Coronary artery (tissue), 2 donors: ENCODE measurements at regions not wholly inside any gene's neighbourhood (a gene's known extent, or its start where the extent isn't known, plus 50 kb on each side); places are given as distances from the start of the nearest gene placed in this dataset.

Experiments
- DNase-seq: peaks from one replicate; pipeline ENCODE4 v3.0.0-alpha.2; 2017; ENCODE audit warnings: low spot score
- H3K27ac ChIP-seq, 2 donors: fragments of 200-600 bp; sonication (generic); one replicate each; pipeline ENCODE4 v1.5.1; 2016 to 2019
- H3K4me3 ChIP-seq: fragments of 200-600 bp; sonication (generic); 2 replicates; pipeline ENCODE4 v1.5.1; 2016; ENCODE audit warnings: mild to moderate bottlenecking, moderate library complexity
- CTCF ChIP-seq: fragments of 200-600 bp; sonication (generic); IDR thresholded peaks from one replicate; pipeline ENCODE4 v1.5.1; 2019; ENCODE audit warnings: antibody characterized with exemption

GRCh38 chr5:135207866-135208265 is 173.8 kb upstream of the PITX1 start:
- TF ChIP-seq CTCF: no peak
- DNase-seq: peak; percentile 40
- Histone ChIP-seq H3K27ac (peak overlapping the region in 1 of 2 donors; percentile 72), H3K4me3 (no peak overlapping the region)

- no peak overlapping the region for H3K27ac ChIP-seq
- TF ChIP-seq CTCF: no peak
- no peak overlapping the region for H3K4me3 ChIP-seq
- DNase-seq: peak; percentile 36
Observed at GRCh38 chr5:135206862-135207261, 172.8 kb upstream of the PITX1 start.

- DNase-seq: no peak
- TF ChIP-seq CTCF: no peak
- no peak overlapping the region for H3K4me3 ChIP-seq
- H3K27ac ChIP-seq: no peak overlapping the region
Observed at GRCh38 chr5:135205632-135206349, 171.8 kb upstream of the PITX1 start.

- Histone ChIP-seq H3K4me3 (no peak overlapping the region), H3K27ac (no peak overlapping the region)
- DNase-seq: no peak
- no peak for TF ChIP-seq CTCF
Observed at GRCh38 chr5:135204151-135204600, 170.1 kb upstream of the PITX1 start.

GRCh38 chr5:135203593-135204036 is 169.6 kb upstream of the PITX1 start:
- TF ChIP-seq CTCF: no peak
- Histone ChIP-seq H3K27ac (no peak overlapping the region), H3K4me3 (no peak overlapping the region)
- DNase-seq: no peak

- Histone ChIP-seq H3K4me3 (no peak overlapping the region), H3K27ac (no peak overlapping the region)
- no peak for TF ChIP-seq CTCF
- no peak for DNase-seq
Observed at GRCh38 chr5:135203019-135203418, 169.0 kb upstream of the PITX1 start.

- no peak for DNase-seq
- H3K27ac ChIP-seq: no peak overlapping the region
- no peak for TF ChIP-seq CTCF
- H3K4me3 ChIP-seq: no peak overlapping the region
Observed at GRCh38 chr5:135199919-135200318, 165.9 kb upstream of the PITX1 start.
